SH-SY5Y (cell line): ENCODE measurements at regions not wholly inside any gene's neighbourhood (a gene's known extent, or its start where the extent isn't known, plus 50 kb on each side); places are given as distances from the start of the nearest gene placed in this dataset.

ENCODE experiments used
- GATA2 ChIP-seq: IDR thresholded peaks from 2 replicates; pipeline ENCODE4 v1.6.1; 2011; ENCODE audit warnings: mild to moderate bottlenecking, low read depth, low read length
- GATA3 ChIP-seq: IDR thresholded peaks from 2 replicates; pipeline ENCODE4 v1.6.1; 2011; ENCODE audit warnings: low read depth, mild to moderate bottlenecking, low read length, moderate library complexity

DNA sequence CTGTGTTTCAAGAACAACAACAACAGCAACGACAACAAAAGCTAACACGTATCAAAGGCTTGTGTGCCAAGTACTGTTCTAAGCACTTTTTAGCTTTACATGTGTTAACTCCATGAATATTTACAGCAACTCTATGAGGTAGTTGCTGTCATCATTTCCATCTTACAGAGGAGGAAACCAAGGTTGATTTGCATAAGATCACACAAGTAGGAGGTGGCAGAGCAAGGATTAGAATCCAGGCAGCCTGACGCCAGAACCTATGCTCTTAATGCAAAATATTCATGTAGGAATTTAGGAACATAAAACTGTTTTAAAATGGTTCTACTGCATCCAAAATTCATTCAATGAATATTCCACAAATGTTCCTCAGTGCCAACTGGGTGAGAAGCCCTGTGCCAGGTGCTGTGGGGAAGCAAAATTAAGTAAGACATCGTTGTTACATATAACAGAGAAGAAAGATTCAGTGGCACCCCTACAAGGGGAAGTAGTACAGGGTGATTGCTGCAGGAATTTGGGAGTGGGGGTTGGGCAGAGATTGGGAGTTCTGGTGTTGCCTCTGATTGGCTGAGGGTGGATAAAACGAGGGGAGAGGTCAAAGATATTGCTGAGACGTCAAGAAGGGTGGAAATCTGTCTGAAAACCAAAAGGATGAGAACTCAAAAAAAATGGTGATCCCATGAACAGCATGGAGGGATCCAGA is 86.1 kb upstream of the ARHGAP20 start:
- TF ChIP-seq GATA2 (no peak), GATA3 (no peak)
